ENCODE measurements at regions not wholly inside any gene's neighbourhood (a gene's known extent, or its start where the extent isn't known, plus 50 kb on each side); places are given as distances from the start of the nearest gene placed in this dataset.

DNA sequence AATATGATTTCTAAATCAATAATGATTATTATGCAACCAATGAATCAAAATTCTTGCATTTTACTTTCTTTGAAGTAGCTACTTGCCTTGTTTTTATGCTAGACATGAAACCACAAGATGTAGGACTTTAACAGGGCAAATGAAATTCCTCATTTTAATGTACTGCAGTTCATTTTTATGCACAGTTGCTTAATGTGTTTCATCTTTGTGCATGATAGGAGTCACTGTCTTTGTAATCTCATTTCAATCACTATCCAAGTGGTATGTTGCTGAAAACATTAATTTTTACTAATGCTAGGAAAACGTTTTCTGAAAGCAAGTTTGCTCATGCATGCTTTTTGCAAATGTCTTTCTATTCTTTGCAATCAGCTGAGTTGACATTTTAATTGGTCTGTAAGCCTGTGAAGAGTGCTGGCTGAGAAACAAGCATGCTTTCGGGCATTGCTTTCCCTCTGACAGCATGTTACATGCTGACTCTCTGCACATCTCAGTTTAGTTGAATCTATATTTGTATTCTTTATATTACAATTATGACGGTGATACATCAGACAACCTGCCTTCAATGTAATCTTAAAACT is 535.0 kb upstream of the CDH18 start:
- no peak for DNase-seq

DNA sequence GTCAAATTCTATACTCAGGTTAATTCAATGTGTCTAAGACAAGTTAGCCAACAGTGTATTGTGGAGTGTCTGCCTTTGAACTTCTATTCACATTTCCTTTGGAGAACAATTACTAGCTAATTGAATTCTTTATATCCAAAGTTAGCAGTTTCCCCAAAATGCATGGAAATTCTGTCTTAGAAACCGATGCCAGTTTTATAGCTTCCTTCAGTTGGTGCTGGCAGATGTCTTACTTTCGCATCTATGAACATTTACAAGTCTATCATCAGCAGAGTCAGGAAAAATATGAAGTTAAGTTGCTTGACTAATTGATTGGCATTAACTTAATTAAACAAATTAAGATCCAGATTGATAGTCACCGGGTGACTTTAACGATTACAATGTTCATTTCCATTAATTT is 527.6 kb upstream of the CDH18 start:
- DNase-seq, result no peak

DNA sequence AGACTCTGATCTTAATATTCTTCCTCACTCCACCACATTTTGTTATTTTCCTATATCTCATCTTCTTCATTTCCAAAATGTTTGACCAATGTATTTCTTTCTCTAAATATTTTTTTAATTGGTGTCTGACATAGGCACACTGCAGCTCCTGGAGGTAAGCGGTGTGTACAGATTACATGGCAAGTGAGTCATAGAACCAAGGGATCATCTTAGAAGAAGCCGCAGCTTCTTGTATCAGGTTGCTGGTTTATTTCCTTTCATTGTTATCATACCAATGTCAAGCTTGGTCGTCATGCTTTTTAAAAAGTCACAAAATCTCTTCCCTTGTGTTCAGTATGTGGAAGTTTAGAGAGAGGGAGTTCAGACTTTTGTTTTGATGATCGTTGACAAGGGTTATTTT is 526.1 kb upstream of the CDH18 start:
- no peak for DNase-seq

DNA sequence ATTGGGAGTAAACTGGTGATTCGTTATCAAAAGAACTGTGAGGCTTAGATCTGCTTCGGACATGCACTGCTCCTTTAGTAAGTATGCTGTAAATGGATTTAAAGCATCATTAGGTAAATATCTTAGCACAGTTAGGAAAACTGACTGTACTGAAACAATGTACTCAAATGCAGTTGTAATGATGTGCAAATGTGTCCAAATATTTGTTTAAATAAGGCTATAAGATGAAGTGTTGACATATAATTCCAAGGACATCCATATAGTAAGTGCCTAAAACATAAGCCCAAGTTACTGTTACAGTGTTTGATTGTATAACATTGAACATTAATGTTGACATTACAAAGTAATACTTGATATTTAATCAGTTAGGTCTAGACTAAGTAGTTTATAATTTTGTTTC is 512.5 kb upstream of the CDH18 start:
- DNase-seq, result no peak

DNA sequence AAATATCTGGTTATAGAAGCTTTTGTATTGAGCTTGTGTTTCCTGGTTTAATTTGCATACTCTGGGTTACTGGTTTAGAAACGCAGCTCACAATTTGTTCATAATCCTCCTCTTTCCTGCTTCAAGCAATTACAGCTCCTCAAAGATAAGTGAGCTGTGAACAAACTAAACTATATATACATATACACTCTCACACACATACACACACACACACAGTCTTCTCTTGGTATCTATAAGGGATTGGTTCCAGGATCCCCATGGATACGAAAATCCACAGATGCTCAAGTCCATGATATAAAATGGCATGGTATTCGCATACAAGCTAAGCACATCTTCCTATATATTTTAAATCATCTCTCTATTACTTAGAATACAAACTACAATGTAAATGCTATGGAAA is 510.9 kb upstream of the CDH18 start:
- no peak for DNase-seq

DNA sequence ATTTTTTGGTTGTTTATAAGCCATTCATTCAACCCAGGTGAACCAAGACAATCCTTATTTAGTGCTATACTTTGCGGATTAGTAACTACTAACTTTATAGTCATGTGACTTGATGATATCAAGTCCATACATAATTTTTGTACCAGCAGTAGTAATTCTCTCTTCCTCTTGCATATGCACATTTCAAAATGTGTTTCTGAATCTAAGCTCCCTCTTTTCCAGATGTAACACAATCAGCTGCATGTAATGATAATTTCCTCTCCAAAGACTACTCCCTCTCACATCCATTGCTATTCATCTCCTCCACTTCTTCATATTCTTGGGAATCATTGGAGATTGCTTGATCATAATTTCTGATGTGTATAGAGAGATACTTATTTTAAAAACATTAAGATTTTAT is 510.1 kb upstream of the CDH18 start:
- no peak for DNase-seq

DNA sequence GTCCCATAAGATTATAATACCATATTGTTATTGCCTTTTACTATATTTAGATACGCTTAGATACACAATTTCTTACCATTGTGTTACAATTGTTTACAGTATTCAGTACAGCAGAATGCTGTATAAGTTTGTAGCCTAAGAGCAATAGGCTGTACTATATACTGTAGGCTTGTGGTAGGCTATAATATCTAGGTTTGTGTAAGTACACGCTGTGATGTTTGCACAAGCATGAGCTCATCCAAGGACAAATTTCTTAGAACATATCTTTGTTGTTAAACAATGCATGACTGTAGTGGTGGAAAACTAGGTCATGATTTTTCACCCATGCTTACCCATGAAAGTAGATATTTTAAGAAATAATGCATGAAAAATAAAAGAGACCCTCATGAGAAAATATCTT is 509.4 kb upstream of the CDH18 start:
- DNase-seq, result no peak

DNA sequence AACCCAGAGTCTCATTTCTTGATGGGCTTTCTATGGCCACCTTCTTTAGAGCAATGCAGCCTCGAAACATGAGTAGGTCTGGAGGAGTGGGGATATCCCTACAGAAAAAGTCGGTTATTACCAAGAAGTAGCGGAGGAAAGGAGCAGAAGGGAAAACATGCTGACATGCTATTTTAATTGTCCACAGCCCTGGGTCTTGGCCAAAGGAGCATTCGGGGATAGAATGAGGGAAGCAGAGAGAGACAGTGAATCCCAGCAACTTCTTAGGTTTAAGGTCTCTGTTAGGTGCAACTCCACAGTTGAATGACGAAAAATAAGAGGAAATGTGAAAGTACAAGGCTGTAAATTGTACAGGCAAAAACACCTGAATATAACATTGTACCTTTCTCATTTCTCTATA is 506.7 kb upstream of the CDH18 start:
- no peak for DNase-seq

DNA sequence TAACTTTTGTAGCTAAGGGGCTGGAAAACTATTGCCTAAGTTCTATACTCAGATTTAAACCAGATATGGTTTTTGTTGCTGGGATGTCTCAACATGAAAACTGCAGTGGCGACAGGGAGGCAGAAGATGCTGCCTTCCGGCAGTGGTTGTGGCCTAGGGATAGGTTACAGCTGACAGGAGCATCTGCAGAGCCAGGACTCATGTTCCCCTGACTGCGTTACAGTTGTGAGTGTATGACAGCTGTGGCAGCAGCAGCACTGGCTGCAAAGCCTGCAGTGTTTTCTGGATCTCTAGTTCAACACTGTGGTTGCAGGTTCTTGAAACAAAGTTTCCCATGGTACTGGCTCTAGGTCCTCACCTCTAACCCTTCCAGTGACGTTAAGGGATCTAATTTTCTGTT is 498.8 kb upstream of the CDH18 start:
- DNase-seq, result no peak

DNA sequence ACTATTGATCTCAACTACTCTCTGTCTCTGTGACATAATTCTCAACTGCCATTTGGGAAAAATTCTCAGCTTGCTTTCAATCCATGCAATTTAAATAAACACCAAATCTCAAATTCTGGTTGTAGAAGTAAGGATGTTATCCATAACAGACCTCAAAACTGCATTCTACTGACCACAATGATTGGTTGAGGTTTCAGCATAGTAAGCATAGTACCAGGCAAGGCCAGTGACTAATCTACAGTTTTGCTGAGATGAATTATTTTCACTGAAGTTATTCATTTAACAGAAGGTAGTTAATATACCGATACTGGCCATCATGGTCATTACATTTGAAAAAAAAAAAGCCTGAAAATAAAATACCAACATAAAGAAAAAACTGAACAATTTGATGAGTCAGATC is 488.0 kb upstream of the CDH18 start:
- DNase-seq, result no peak

DNA sequence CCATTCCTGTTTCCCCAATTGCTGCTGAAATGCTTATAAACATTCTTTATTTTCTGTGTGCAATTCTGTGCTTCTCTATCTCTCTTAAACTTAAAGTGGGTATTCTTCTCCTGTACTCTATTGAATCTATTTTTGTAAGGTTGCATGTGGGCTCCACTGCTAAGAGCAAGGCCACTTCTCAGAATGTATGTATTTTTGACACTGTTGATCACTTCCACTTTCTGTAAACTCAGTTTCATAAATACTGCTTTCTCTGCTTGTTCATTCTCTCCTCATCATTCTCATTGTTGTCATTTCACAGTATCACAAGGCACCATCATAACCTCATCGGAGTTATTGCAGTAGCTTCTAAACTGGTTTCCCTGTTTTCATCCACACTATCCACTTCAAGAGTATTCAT is 483.0 kb upstream of the CDH18 start:
- DNase-seq, result no peak

DNA sequence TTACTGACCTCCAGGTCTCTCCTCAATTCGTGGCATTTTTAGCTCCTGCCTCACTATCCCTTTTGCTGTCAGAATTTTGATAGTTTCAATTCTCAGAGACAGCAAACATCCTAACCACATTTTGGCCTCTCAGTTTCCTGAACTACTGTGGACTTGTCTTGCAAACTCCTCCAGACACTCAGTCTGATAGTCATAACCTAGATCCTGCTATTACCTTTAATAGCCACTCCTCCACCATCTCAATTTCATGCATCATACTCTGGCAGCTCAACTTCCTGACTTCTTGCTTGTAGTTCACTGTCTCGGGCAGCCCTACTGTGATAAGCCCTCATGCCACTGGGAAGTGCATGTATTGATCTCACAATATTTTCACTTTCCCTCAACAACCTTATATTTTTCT is 481.8 kb upstream of the CDH18 start:
- no peak for DNase-seq

DNA sequence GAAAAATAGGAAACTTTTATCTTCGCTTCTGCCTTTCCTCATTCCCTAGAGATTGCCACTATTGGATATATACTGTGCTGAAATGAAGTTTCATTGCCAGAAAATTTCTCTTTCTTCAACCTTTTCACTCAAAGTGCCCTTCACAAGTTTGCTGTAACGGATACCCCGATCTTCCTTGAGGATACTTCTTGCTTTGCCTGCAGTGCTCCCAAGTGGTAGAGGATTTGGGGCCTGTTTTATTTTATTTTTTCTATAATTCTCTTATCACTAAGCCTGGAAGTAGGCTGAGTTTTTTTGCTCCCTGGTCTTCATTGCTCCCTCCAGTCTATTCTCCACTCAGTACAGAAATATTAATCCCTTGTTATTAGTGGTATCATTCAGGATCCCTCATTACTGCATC is 481.4 kb upstream of the CDH18 start:
- DNase-seq, result no peak

DNA sequence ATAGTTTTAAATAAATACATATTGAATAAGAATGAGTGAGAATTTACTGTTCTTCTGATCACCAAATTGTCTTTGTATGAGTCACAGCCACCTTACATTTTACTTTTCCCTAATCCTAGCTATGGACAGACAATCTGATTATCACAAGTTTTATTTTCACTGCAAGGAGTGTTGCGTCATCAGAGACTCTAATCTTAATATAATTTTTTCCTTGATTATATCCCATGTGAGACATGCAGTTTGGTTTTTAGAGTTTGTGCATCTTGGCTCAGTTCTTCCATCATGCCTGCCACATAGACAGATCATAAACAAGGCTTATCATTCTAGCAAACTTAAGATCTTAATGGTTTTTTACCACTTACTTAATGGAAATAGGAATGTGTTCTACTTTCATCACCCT is 478.5 kb upstream of the CDH18 start:
- DNase-seq, result no peak

DNA sequence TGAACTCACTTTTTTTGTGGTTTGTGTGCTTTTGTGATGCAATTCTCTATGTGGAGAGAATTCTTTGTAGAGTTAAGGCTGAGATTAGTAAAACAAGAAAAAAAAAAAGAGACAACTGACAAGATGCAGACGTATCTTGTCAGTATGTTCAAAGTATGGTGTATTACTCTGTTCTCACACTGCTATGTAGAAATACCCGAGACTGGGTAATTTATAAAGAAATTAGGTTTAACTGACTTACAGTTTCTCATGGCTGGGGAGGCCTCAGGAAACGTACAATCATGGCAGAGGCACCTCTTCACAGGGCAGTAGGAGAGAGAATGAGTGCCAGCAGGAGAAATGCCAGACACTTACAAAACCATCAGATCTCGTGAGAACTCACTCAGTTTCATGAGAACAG is 475.2 kb upstream of the CDH18 start:
- no peak for DNase-seq

DNA sequence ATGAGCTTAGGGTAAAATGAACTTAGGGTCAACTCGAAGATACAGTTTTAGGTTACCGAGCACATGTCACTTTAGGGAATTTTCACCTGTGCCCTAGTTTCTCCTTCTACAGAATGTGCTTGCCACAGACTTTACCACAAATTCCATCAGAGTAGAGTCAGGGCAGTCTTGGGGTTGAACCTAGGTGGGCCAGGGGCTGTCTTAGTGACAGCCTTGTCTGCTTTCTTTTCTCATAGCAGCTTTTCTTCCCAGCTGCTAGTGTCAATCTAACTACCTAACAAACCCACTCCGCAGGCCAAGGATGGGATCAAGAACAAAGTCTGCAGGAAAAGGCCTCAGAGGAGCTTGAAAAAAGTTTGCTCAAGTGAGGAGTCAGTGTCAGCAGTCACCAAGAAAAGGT is 458.1 kb upstream of the CDH18 start:
- no peak for DNase-seq

DNA sequence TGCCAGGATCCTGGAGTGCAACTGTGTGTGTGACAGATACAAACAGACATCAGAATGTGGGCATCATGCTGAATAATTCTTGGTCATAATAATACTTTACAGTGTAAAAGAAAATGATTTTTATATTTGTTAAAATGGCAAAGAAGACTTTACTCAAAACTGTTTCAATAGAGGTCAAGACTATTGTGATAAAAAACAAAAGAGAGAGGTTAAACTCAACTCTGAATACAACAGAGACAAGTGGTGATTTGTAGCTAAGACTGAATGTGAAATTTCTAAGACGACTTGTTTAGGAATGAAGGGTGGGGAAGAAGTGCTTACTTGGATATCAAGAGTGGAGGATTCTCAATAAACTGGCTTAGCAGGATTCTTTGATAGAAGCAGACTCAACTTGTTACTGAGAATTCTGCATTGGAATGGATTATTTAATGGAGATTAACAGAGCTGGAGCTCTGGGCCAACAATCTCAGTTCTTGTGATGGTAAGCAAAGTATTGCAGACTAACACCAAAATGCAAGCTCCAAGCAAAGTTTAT is 457.4 kb upstream of the CDH18 start:
- no peak for DNase-seq

DNA sequence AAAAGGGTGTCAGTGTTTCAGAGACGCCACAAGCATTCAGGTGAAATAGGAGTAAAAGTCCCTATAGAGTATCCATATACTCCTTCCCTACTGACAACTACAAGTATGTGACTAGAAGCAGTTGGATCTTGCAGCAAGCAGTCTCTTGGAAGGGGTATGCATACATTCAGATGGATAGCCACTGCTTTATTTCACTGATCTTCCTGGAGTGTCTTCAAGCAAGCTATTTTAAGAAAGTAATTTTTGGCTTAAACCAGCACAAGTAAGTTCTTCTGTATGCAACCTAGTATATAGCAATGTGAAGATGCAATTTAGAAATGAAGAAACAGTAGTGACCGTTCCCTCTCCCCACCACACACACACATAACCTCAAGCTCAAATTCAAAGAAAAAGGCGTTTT is 446.8 kb upstream of the CDH18 start:
- DNase-seq, result no peak

DNA sequence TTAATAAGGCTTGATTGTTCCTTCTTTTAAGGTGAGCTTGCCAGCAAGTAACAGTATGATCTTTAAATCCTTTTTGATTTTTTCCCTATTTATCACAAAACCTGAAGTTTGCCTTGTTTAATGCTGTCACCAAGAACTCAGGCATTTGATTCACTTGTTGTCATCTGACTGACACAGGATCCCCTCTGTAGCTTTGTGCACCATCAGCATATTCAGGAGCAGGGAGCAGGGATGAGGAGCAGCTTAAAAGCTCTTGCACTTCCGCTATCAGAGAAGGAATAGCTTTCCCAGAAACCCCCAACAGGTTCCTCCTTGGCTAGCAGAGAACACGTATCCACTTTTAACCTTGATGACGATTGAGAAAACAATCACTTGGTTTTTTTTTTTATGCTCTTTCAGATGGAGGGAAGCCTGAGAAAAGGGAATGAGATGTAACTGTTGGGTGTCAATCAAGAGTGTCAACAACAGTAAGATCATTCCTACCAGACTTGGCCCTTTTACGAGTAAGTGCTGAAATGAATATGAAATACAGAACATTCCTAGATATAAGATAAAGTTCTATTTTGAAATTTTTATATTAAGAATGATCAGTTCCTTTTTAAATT is 433.1 kb upstream of the CDH18 start:
- no peak for DNase-seq

Measured in NCI-H2029 (cell line).